ENCODE measurements at regions not wholly inside any gene's neighbourhood (a gene's known extent, or its start where the extent isn't known, plus 50 kb on each side); places are given as distances from the start of the nearest gene placed in this dataset.

- TF ChIP-seq EZH2 (IDR thresholded peaks at IDR 0.05; ENCODE audit: borderline replicate concordance, low read length): no peak
- TF ChIP-seq, protein P1, sequence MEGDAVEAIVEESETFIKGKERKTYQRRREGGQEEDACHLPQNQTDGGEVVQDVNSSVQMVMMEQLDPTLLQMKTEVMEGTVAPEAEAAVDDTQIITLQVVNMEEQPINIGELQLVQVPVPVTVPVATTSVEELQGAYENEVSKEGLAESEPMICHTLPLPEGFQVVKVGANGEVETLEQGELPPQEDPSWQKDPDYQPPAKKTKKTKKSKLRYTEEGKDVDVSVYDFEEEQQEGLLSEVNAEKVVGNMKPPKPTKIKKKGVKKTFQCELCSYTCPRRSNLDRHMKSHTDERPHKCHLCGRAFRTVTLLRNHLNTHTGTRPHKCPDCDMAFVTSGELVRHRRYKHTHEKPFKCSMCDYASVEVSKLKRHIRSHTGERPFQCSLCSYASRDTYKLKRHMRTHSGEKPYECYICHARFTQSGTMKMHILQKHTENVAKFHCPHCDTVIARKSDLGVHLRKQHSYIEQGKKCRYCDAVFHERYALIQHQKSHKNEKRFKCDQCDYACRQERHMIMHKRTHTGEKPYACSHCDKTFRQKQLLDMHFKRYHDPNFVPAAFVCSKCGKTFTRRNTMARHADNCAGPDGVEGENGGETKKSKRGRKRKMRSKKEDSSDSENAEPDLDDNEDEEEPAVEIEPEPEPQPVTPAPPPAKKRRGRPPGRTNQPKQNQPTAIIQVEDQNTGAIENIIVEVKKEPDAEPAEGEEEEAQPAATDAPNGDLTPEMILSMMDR (conservative IDR thresholded peaks at IDR 0.05 in 1 of 2, IDR thresholded peaks at IDR 0.05 in 1 of 2; ENCODE audit: extremely low read depth in 1 of 2, insufficient read depth in 1 of 2, low read depth in 1 of 2, low read length in 2 of 2): no peak
These were observed 81.4 kb upstream of the SMYD2 start for GRCh38 chr1:214199585-214199984.

Data from mammary epithelial cell (primary cell).